Keratinocyte (primary cell): ENCODE measurements at regions not wholly inside any gene's neighbourhood (a gene's known extent, or its start where the extent isn't known, plus 50 kb on each side); places are given as distances from the start of the nearest gene placed in this dataset.

Source experiments
- DNase-seq: peaks from one replicate; pipeline ENCODE4 v3.0.0-alpha.2; 2011; ENCODE audit warnings: low read depth, missing footprints, low spot score
- FAIRE-seq: peaks from 2 replicates; lab custom pipeline; 2011; peaks lifted over from hg19 to GRCh38; lab: Jason Lieb, UNC
- H2AFZ ChIP-seq: 2 replicates; pipeline ENCODE4 v1.6.0; 2012; ENCODE audit warnings: low read length, control low read depth, inconsistent platforms; ENCODE audit not compliant: control insufficient read depth
- H3K27ac ChIP-seq: 2 replicates; pipeline ENCODE4 v1.5.1; 2011; ENCODE audit warnings: low read length; ENCODE audit not compliant: control insufficient read depth, insufficient read depth
- H3K27me3 ChIP-seq: 3 replicates; pipeline ENCODE4 v1.6.0; 2011; ENCODE audit warnings: low read length; ENCODE audit not compliant: control insufficient read depth, insufficient read depth; ENCODE audit errors: extremely low read depth
- H3K36me3 ChIP-seq, 2 experiments: 2 replicates in 1 of 2; 3 replicates in 1 of 2; pipeline ENCODE4 v1.5.1; 2011; ENCODE audit warnings: low read length in 2 of 2, mild to moderate bottlenecking in 1 of 2; ENCODE audit not compliant: control insufficient read depth in 2 of 2, insufficient read depth in 2 of 2; ENCODE audit errors: extremely low read depth in 1 of 2
- H3K4me1 ChIP-seq: 3 replicates; pipeline ENCODE4 v1.5.1; 2011; ENCODE audit warnings: low read length; ENCODE audit not compliant: control insufficient read depth, insufficient read depth; ENCODE audit errors: extremely low read depth
- H3K4me2 ChIP-seq: 3 replicates; pipeline ENCODE4 v1.6.0; 2011; ENCODE audit warnings: low read depth, low read length; ENCODE audit not compliant: control insufficient read depth, insufficient read depth; ENCODE audit errors: extremely low read depth
- H3K4me3 ChIP-seq, 3 experiments: fragments of 200-600 bp in 1 of 3; sonication (generic) in 1 of 3; 2 replicates in 2 of 3; 3 replicates in 1 of 3; pipeline ENCODE4 v1.5.1; 2011 to 2016; ENCODE audit warnings: low read length in 3 of 3, mild to moderate bottlenecking in 3 of 3, control low read depth in 2 of 3, inconsistent platforms in 1 of 3, low read depth in 1 of 3, mixed read lengths in 1 of 3, mixed run types in 1 of 3, moderate library complexity in 1 of 3; ENCODE audit not compliant: control insufficient read depth in 2 of 3, insufficient read depth in 2 of 3; ENCODE audit errors: extremely low read depth in 1 of 3
- H3K79me2 ChIP-seq: 2 replicates; pipeline ENCODE4 v1.6.0; 2012; ENCODE audit warnings: low read length; ENCODE audit not compliant: control insufficient read depth, insufficient read depth
- H3K9ac ChIP-seq: 3 replicates; pipeline ENCODE4 v1.6.0; 2011; ENCODE audit warnings: low read length; ENCODE audit not compliant: control insufficient read depth, insufficient read depth; ENCODE audit errors: extremely low read depth
- H3K9me1 ChIP-seq: 3 replicates; pipeline ENCODE4 v1.6.0; 2011; ENCODE audit warnings: low read length; ENCODE audit not compliant: control insufficient read depth, insufficient read depth; ENCODE audit errors: extremely low read depth
- H3K9me3 ChIP-seq: 2 replicates; pipeline ENCODE4 v1.5.1; 2012; ENCODE audit warnings: low read depth, low read length; ENCODE audit not compliant: control insufficient read depth
- H4K20me1 ChIP-seq: 3 replicates; pipeline ENCODE4 v1.6.0; 2011; ENCODE audit warnings: low read length; ENCODE audit not compliant: control insufficient read depth, insufficient read depth; ENCODE audit errors: extremely low read depth
- CTCF ChIP-seq, 3 experiments: IDR thresholded peaks in 1 of 3; conservative IDR thresholded peaks in 1 of 3; optimal IDR thresholded peaks in 1 of 3; 2 replicates in 2 of 3; 3 replicates in 1 of 3; pipeline versions ENCODE3 to v1.5.1; 2011; ENCODE audit warnings: low read length in 3 of 3, mild to moderate bottlenecking in 3 of 3, moderate library complexity in 2 of 3, control low read depth in 1 of 3, inconsistent platforms in 1 of 3; ENCODE audit not compliant: insufficient read depth in 2 of 3; ENCODE audit errors: extremely low read depth in 1 of 3
- EZH2 ChIP-seq: IDR thresholded peaks from one replicate; pipeline ENCODE4 v1.6.1; 2012; ENCODE audit warnings: inconsistent platforms, mild to moderate bottlenecking, low read length, moderate library complexity
- dilution Hi-C: fragments of 300-500 bp; cut with MboI; formaldehyde crosslinking; loops from one replicate; pipeline ENCODE4 v1.7.0; 2020; ENCODE audit warnings: low sequenced_read_pairs; ENCODE audit not compliant: extremely low pct_ligation_motif_present

- no peak for FAIRE-seq
- no peaks in the 10 kb centered on the region for H3K79me2 ChIP-seq
- no peaks in the 10 kb centered on the region for H3K9me3 ChIP-seq
- H3K4me1 ChIP-seq: no peaks in the 10 kb centered on the region
- H3K27ac ChIP-seq: no peak overlapping the region
- no peaks in the 10 kb centered on the region for H3K9me1 ChIP-seq
- H4K20me1 ChIP-seq: no peaks in the 10 kb centered on the region
- DNase-seq: no peak
- dilution Hi-C loops: no loop called here
- H3K4me3 ChIP-seq: no peak overlapping the region
- TF ChIP-seq CTCF (optimal IDR thresholded peaks at IDR 0.05 in 1 of 3, IDR thresholded peaks at IDR 0.05 in 1 of 3, conservative IDR thresholded peaks at IDR 0.05 in 1 of 3; ENCODE audit: extremely low read depth in 1 of 3, insufficient read depth in 2 of 3, low read length in 3 of 3) (no peak), EZH2 (no peak)
- no peak overlapping the region for H3K4me2 ChIP-seq
- H3K9ac ChIP-seq: no peak overlapping the region
- no peak overlapping the region for H2AFZ ChIP-seq
- no peaks in the 10 kb centered on the region for H3K27me3 ChIP-seq
- H3K36me3 ChIP-seq: no peaks in the 10 kb centered on the region
Measured at GRCh38 chr18:51390702-51391101, 193.2 kb upstream of the MEX3C start.

GRCh38 chr18:51391215-51391614, 193.7 kb upstream of the MEX3C start:
- Histone ChIP-seq H3K36me3 (no peaks in the 10 kb centered on the region), H3K4me1 (no peaks in the 10 kb centered on the region), H4K20me1 (no peaks in the 10 kb centered on the region), H3K27ac (no peak overlapping the region), H3K9ac (no peak overlapping the region), H3K4me3 (no peak overlapping the region), H3K9me3 (no peaks in the 10 kb centered on the region), H3K4me2 (no peak overlapping the region), H3K27me3 (no peaks in the 10 kb centered on the region), H3K79me2 (no peaks in the 10 kb centered on the region), H3K9me1 (no peaks in the 10 kb centered on the region), H2AFZ (no peak overlapping the region)
- dilution Hi-C loops: no loop called here
- DNase-seq: no peak
- no peak for FAIRE-seq
- TF ChIP-seq EZH2 (no peak), CTCF (optimal IDR thresholded peaks at IDR 0.05 in 1 of 3, IDR thresholded peaks at IDR 0.05 in 1 of 3, conservative IDR thresholded peaks at IDR 0.05 in 1 of 3; ENCODE audit: extremely low read depth in 1 of 3, insufficient read depth in 2 of 3, low read length in 3 of 3) (no peak)
